HG02852 (cell line): ENCODE measurements at regions not wholly inside any gene's neighbourhood (a gene's known extent, or its start where the extent isn't known, plus 50 kb on each side); places are given as distances from the start of the nearest gene placed in this dataset.
"Not testable (repeated sequence)": the region's sequence is repeated elsewhere in the genome, so short reads cannot be mapped to it uniquely, and the experiment has no call there.

ENCODE experiments used
- ATAC-seq: cut with Tn5 transposase; IDR thresholded peaks from one replicate; pipeline ENCODE4 v1.9.1; 2021; ENCODE audit warnings: mild to moderate bottlenecking, moderate library complexity; ENCODE audit not compliant: unreplicated experiment

DNA sequence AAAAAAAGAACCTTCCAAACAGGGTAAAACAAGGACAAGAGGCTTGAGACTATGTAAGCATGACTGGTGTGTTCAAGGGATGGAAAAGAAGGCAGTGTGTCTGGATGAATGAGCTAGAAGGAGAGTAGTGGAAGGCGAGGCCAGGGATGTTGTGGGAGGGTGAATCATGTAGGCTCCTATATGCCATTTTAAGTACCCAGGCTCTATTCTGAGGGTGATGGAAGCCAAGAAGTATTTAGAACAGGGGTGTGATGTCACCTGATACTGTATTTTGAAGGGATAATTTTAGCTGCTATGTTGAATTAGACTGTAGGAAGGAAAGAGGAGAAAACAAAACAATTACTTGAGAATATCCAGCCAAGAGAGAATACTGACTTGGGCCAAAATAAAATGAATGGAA lies 524.7 kb upstream of the CRIM1 start:
- no peak for ATAC-seq

DNA sequence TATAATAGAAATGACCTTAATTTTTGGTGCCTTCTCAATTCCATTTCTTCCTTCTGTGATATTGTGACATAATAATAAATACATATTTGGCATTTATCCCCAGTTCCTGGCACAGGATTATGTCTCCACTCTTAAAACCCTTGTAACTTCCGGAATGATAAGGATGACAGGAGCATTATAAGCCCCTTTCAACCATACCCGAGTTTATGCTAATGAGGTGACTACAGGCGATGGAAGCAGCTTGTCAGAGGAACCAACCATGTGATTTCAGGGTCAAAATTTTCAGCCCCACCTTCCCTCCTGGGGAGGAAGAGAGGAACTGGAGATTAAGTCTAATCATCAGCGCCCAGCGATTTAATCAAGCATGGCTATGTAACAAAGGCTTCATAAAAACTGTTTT lies 528.5 kb upstream of the CRIM1 start:
- no peak for ATAC-seq

GRCh38 chr2:35822716-35823115 lies 532.9 kb upstream of the CRIM1 start:
- no peak for ATAC-seq

DNA sequence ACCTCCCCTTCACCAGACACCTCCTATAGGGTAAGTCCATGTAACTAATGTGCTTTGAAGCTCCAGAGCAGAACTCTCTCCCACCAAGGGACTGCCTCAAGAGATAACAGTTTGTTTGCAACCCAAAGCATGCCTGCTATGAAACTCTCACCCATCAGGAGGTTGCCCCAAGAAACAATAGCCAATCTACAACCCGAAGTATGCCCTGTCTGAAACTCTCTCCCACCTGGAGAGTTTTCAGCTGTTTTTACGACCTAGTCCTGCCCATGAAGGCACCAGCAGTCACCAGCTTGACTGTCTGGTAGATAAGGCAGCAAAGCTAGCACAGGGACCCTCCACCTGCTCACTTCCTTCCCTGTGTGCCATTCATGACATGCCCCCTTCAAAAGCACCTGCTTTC lies 533.9 kb upstream of the CRIM1 start:
- no peak for ATAC-seq

DNA sequence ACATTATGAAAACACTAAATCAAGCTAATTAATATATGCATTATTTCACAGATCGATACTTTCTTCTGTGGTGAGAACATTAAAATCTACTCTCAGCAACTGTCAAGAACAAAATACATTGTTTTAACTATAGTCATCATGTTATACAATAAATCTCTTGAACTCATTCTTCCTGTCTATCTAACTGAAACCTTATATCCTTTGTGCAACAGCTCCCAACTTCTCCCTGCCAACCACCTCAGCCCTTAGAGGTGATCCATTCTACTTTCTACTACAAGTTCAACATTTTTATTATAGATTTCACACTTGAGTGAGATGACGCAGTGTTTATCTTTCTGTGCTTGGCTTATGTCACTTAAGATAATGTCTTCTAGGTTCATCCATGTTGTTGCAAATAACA lies 535.2 kb upstream of the CRIM1 start:
- no peak for ATAC-seq

GRCh38 chr2:35819033-35819432 lies 536.5 kb upstream of the CRIM1 start:
- ATAC-seq: no peak

DNA sequence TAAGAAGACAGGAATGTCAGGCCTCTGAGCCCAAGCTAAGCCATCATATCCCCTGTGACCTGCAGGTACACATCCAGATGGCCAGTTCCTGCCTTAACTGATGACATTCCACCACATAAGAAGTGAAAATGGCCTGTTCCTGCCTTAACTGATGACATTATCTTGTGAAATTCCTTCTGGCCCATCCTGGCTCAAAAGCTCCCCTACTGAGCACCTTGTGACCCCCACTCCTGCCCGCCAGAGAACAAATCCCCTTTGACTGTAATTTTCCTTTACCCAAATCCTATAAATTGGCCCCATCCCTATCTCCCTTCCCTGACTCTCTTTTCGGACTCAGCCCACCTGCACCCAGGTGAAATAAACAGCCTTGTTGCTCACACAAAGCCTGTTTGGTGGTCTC lies 537.2 kb upstream of the CRIM1 start:
- not testable (repeated sequence) for ATAC-seq

DNA sequence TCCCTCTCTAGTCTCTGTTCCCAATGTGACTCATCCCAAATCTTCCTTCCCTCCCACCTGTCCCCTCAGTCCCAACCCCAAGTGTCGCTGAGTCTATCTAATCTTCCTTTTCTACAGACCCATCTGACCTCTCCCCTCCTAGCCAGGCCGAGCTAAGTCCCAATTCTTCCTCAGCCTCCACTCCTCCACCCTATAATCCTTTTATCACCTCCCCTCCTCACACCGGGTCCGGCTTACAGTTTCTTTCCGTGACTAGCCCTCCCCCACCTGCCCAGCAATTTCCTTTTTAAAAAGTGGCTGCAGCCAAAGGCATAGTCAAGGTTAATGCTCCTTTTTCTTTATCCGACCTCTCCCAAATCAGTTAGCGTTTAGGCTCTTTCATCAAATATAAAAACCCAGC lies 541.0 kb upstream of the CRIM1 start:
- not testable (repeated sequence) for ATAC-seq

GRCh38 chr2:35803126-35803525 lies 552.5 kb upstream of the CRIM1 start:
- no peak for ATAC-seq

DNA sequence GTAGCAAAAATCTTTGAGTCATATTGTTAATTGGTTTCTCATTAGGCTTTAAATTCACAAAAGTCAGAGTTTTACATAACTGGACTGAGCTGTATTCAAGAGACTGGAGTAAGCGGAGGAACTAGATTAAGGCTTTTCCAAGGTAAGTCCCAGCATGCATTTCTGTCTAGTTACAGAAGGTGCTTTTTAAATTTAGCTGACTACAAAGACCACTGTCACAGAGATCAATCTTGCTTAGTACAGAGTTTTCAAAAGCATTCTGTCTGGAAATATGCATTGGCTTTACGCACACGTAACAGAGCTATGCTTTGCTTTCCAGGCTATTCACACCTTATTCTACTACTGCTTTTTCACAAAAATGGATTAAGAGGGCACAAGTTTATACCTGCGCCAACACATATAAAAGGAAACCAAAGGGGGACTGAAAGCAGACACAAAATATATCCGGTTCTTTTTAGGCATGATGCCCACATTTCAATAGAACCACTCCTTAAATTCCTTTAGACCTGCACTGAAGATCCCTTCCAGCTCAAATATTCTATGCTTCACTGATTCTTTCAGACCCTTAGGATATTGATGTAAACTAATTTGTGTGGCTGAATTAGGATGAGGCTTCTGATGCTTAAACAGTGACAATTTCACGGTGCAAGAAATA lies 560.7 kb upstream of the CRIM1 start:
- ATAC-seq: no peak

- ATAC-seq: no peak
These were observed 565.3 kb upstream of the CRIM1 start for GRCh38 chr2:35790292-35790691.

DNA sequence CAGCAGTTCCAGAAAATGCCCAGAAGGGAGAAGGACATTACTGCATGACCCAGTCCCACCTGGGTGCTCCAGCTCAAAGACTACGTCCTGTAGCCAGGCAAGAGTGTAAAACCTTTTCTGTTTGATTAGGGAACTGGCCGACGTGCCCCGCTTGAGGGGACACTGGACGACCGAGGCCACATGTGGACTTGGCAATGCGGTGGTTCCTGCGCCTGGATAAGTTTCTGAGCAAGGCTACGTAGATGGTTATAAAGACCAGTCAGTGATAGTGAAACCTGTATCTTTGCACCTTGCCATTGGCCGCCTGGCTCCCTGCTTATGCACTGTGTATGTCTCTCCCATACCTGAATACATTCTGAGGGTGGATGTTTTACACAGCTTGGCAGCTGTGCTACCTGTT lies 567.0 kb upstream of the CRIM1 start:
- ATAC-seq: no peak

DNA sequence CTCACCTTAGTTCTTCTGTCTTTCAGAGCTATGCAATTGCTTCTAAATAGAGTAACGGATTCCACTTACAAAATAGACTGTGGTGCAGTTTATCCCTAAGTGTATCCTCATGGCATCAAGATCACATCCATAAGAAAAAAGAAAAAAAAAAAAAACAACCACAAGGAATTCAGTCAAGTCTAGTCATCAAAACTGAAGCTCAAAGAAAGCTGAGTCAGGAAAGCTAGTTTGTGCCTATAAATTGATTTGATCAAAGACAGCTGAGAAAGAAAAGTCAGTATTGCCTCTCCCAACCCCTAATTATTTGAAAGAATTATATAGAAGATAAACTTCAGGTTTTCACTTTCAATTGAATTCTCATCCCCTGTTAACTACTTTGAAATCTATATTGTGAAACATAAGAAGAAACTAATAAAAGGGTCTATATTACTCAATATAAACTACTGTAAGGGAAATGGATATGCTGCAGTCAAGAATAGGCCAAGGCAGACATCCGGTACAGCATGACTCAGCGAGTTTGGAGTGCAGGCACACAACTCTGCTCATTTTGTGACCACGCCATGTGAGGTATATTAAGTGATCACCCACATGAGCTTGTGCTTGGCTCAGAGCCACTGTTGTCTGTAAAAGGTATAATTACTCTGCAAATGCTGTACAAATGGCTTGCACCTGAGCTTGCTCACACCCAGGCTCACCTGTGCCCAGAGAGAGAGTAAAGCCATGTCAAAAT lies 568.1 kb upstream of the CRIM1 start:
- ATAC-seq: no peak

- ATAC-seq: no peak
These were observed 570.0 kb upstream of the CRIM1 start for GRCh38 chr2:35785564-35785963.

- no peak for ATAC-seq
These were observed 570.8 kb upstream of the CRIM1 start for GRCh38 chr2:35784777-35785176.

- ATAC-seq: no peak
These were observed 571.9 kb upstream of the CRIM1 start for GRCh38 chr2:35783723-35784122.

DNA sequence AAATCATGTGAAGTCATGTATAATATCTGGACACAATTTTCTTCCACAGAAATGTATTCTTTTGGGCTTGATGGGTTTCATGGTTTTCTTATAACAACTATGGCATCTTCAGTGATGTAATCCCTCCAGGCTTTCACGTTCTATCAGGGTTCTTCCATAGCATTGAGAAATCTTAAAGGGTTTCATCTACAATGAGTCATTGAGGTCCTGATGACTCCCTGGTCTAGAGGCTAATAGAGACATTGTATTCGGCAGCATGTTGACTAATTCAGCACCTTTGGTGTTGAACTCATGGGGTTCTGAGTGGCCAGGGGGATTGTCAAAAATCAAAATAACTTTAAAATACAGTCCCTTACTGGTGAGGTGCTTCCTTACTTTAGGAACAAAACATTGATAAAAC lies 614.0 kb upstream of the CRIM1 start:
- ATAC-seq: no peak

GRCh38 chr2:35731674-35732073 lies 623.9 kb upstream of the CRIM1 start:
- ATAC-seq: no peak

GRCh38 chr2:35714883-35715282 lies 640.7 kb upstream of the CRIM1 start:
- ATAC-seq: no peak

DNA sequence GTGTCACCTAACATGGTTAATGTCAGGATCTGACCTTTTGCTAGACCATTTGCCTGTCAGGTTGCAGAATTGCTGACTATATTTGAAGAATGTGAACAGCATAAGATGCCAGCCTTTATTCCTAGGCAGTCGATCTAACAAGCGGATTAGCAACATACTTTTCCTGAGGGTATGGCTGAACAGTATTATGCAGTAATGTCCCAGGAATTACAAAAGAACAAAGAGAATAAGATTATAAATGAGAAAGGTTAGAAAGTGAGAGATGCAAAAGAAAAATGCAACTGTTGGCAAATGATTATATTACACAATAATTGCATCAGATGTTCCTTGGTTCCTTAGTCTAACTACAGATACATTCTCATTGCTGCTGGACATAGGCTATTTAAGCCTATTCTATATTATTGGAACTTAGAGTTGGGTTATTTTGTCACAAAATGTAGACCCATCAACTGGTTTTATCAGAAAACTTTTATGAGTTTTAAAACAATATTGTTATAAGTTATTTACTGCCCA lies 647.1 kb upstream of the CRIM1 start:
- no peak for ATAC-seq

GRCh38 chr2:35688309-35688708 lies 667.3 kb upstream of the CRIM1 start:
- ATAC-seq: no peak

DNA sequence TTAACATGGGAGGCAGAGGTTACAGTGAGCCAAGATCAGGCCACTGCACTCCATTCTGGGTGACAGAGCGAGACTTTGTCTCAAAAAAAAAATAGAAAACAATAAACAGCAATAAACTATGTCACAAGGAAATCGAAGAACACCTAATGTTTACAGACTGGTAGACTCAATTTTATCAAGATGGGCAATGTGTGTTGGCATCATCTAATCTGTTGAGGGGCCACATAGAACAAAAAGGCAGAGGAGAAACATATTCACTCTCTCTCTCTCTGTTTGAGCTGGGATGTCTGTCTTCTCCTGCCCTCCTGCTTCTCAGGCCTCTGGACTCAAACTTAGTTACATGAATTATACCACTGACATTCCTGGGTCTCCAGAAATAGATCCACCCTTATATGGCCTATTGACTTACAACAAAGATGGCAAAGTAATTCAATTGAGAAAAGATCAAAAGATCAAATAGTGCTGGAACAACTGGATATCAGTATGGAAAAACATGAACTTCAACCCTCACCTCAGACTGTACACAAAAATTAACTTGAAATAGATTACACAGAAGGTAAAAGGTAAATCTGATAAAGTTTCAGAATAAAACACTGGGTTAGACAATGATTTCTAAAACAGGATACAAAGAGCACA lies 703.8 kb upstream of the CRIM1 start:
- no peak for ATAC-seq
